Pons (tissue), 1 donor: ENCODE measurements at regions not wholly inside any gene's neighbourhood (a gene's known extent, or its start where the extent isn't known, plus 50 kb on each side); places are given as distances from the start of the nearest gene placed in this dataset.
"Not testable (repeated sequence)": the region's sequence is repeated elsewhere in the genome, so short reads cannot be mapped to it uniquely, and the experiment has no call there.

Experiments used
- DNase-seq: peaks from one replicate; pipeline ENCODE4 v3.0.0-alpha.2; 2016; ENCODE audit warnings: low spot score

- DNase-seq: no peak
Observed at GRCh38 chr12:83709899-83710298, 1023.2 kb downstream of the TMTC2 start.

- no peak for DNase-seq
Observed at GRCh38 chr12:83700838-83701237, 1014.1 kb downstream of the TMTC2 start.

- not testable (repeated sequence) for DNase-seq
Observed at GRCh38 chr12:83696311-83696710, 1009.6 kb downstream of the TMTC2 start.

- DNase-seq: no peak
Observed at GRCh38 chr12:83691730-83692129, 1005.0 kb downstream of the TMTC2 start.

GRCh38 chr12:83690465-83690864 is 1003.8 kb downstream of the TMTC2 start:
- no peak for DNase-seq

GRCh38 chr12:83689333-83689732 is 1002.6 kb downstream of the TMTC2 start:
- DNase-seq: peak; percentile 22

- no peak for DNase-seq
Observed at GRCh38 chr12:83676781-83677295, 990.1 kb downstream of the TMTC2 start.

- no peak for DNase-seq
Observed at GRCh38 chr12:83666690-83667089, 980.0 kb downstream of the TMTC2 start.

GRCh38 chr12:83665634-83666218 is 979.0 kb downstream of the TMTC2 start:
- no peak for DNase-seq

GRCh38 chr12:83664650-83665049 is 977.9 kb downstream of the TMTC2 start:
- DNase-seq: no peak

- DNase-seq: no peak
Observed at GRCh38 chr12:83660727-83661358, 974.1 kb downstream of the TMTC2 start.

- DNase-seq: no peak
Observed at GRCh38 chr12:83659321-83659720, 972.6 kb downstream of the TMTC2 start.

GRCh38 chr12:83656004-83656403 is 969.3 kb downstream of the TMTC2 start:
- no peak for DNase-seq

GRCh38 chr12:83642205-83642604 is 955.5 kb downstream of the TMTC2 start:
- no peak for DNase-seq

- DNase-seq: no peak
Observed at GRCh38 chr12:83641789-83642188, 955.1 kb downstream of the TMTC2 start.

- no peak for DNase-seq
Observed at GRCh38 chr12:83634726-83635267, 948.1 kb downstream of the TMTC2 start.

- DNase-seq: no peak
Observed at GRCh38 chr12:83630526-83630925, 943.8 kb downstream of the TMTC2 start.

- no peak for DNase-seq
Observed at GRCh38 chr12:83629931-83630330, 943.2 kb downstream of the TMTC2 start.

- no peak for DNase-seq
Observed at GRCh38 chr12:83622205-83622604, 935.5 kb downstream of the TMTC2 start.

- no peak for DNase-seq
Observed at GRCh38 chr12:83619973-83620372, 933.3 kb downstream of the TMTC2 start.

GRCh38 chr12:83615152-83615551 is 928.4 kb downstream of the TMTC2 start:
- no peak for DNase-seq

- DNase-seq: no peak
Observed at GRCh38 chr12:83613586-83614110, 926.9 kb downstream of the TMTC2 start.

GRCh38 chr12:83603106-83603505 is 916.4 kb downstream of the TMTC2 start:
- DNase-seq: no peak
